GM21723 (cell line): ENCODE measurements at regions not wholly inside any gene's neighbourhood (a gene's known extent, or its start where the extent isn't known, plus 50 kb on each side); places are given as distances from the start of the nearest gene placed in this dataset.

ENCODE experiments used
- ATAC-seq: cut with Tn5 transposase; IDR thresholded peaks from one replicate; pipeline ENCODE4 v1.9.1; 2021; ENCODE audit warnings: mild to moderate bottlenecking, moderate library complexity; ENCODE audit not compliant: unreplicated experiment

DNA sequence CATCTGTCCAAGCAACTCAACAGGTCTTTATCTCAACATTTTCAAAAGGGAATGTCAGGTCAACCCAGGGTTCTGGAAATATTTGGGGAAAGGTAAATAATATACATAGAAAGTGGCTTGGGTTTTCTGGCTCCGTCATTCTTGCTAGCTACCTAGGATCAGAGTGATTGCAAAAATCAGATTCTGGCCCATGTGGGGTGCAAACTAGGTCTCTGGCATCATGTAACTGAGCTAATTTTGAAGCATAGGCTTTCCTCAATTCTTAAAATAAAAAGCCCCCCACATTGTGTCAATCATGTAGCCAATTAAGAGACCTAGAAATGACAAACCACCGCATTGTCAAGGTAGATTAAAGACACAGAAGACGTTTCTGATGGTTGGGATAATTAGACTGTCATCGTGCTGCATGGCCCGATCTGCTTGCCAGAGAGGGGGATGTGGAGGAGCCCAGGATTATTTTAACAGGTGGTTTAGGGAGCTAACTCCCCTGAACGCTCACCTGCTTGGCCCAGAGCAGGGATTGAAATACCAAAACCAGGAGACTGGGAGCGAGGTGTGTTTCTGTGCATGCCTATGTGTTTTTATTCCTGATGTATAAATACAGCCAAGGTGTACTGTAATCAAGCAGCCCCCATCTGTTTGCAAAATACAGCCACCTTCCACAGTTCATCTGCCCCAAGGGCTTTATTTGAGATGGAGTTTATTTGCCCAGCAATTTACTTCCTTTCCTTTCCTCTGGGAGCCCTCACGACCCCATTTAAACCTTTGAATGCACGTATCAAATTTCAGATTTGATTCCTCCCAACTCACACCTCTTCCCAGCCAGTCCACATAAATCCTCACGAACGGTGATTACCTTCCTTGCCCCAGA lies 189.5 kb downstream of the TTC8 start:
- ATAC-seq, result no peak

DNA sequence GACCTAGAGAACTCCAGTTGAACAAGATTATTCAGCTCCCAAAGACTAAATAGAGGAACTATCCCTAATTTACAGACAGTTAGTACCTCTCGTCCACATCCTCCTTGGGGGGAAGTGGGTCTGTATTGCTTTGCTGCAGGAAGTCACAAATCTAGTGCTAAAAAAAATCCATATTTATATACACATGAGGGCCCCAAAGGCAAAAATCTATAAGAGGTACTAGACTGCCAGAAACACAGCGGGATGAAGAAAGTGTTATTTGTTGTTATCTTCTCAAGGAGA lies 190.1 kb downstream of the TTC8 start:
- ATAC-seq, result no peak

DNA sequence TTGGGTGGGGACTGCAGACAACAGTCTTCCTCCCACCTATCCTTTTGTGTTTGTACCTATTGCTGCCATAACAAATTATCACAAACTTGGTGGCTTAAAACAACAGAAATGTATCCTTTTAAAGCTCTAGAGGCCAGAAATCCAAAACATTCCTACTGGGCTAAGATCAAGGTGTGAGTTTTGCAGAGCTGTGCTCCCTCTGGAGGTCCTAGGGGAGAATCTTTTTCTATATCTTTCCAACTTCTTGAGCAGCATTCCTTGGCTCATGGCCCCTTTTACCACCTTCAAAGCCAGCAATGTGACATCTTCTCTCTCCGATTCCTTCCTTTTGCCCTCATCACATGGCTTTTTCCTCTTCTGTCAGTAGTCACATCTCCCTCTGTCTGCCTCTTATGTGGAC lies 190.6 kb downstream of the TTC8 start:
- no peak for ATAC-seq

DNA sequence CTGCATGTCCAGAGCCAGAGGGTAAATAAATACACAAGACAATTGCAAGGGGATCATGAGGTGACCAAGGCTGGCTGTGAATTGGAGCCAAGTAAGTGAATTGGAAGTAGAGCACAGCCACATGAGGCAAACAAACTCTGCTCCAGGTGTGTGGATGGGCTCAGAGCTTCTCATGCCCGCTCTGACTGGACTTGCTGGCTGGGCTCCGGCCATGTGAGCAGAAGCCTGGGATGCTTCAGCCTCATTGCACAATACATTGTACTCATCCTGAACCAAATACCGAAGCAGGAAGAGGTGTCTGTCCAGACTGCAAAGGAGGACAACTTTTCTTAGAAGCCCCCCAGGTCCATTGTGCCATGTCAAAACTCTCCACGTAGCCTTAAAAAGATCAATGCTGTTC lies 193.0 kb downstream of the TTC8 start:
- ATAC-seq, result no peak

DNA sequence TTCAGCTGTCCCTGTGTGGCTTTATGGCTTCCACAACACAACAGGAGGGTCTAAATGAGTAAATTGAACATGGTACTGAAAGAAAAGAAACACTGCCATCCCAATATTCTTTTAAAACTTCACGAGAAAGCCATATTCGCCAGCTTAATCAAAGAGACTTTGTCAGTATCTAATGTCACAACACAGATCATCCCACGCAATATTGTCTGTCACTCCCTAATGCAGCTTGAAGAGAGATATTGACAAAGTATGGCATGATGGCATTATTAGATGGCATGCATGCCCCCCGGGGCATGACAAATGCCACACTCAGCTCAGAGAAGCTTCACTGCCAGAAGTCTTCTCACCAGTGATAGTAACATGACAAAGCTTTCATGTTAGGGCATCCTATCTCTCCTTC lies 197.8 kb downstream of the TTC8 start:
- ATAC-seq, result no peak

DNA sequence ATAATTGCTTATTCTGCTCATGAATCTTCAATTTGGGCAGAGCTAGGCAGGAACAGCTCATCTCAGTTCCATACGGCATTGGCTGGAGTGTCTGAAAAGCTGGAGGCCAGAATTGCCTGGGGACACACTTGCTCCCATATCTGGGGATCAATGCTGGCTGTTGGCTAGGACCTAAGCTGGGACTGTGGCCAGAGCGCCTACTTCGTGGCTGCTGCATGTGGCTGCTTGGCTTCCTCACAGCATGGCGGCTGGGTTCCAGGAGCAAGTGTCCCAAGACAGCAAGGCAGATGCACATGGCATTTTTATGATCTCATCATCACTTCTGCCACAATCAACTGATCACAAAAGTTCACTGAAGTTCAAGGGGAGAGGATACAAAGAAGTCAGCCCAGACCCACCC lies 200.2 kb downstream of the TTC8 start:
- ATAC-seq, result no peak

DNA sequence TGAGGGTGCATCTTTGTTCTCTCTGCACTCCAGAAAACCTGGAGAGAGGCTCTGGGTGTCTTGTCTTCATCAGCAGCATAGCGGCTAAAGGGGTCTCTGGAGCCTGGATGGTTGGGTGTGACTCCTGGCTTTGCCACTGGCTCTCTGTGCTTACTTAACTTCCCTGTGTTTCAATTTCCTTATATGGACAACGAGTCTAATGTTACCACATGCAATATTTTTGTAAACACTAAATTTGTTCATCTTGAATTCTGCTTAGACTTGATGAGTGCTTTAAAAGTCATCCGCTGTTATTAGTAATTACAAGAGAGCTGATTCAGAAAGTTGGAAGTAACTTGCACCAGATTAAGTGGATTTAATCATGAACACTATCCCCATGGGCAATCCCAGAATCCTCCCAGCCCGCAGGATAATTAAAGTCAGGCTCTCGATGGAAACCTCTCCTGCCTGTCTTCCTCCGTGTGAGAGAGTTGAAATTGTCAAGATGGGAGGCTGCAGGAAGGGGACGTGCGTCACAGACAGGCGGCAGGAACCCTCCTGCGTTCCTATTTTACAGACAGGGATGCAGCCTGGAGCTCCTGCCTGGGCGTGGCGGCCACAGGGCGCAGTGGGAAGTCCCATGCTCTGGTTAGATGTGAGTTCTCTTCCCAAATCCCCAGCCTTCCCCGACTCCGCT lies 201.2 kb downstream of the TTC8 start:
- no peak for ATAC-seq

DNA sequence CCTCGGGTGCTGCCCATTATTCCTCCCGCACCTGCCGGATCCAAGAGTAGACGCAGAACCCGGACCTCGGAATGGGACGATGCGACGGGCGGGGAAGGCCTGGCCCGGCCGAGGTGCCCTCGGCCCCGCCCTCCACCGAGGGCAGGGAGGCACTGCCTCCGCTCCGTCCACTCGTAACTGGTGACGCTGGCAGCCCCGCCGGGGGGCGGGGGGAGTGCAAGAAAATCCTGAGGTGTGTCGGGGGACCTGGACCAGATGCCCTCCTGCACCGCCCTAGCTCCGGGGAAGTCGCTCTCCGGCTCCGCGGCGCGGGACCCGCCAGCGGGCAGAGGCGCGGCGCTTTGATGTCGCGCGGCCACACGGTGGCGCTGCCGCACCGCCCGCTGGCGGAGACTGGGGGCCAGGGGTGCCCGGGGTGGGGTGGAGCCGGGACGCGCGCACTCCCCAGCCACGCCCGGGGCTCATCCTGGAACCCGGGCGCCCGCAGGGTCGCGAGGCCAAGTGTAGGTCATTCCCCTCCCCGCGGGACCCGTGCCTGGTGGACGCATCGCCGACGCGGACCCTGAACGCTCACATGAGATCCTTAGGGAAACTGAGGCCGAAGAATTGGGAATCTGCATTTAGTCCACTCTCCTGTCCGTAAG lies 202.8 kb downstream of the TTC8 start:
- ATAC-seq, result peak; percentile 85

DNA sequence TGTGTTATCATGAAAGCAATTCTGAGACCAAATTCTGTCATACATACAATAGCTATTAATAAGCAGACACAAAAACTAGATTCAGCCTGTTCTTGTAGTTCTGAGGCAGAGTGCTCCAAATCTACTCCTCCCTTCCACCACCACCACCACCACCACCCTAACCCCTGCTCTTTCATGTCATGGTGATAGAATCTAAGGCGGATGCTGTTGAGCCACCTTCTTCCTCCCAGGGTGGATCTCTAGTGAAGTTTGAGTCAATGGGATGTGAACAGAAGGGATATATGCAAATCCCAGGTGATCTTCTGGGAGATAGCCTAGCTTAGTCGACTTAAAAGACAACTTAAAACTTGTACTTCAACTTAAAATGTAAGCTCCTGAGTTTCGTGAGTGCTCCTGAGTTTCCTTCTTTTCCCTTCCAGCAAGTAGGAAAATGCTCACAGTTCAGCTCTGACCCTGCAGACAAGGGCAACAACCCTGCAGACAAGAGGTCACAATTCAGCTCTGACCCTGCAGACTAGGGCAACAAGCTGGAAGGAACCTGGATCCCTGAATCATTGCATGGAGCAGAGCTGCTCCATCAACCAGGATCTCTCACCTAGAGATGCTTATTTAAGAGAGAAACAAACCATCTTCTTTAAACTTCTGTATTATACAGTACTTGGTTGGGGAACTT lies 204.1 kb downstream of the TTC8 start:
- no peak for ATAC-seq

DNA sequence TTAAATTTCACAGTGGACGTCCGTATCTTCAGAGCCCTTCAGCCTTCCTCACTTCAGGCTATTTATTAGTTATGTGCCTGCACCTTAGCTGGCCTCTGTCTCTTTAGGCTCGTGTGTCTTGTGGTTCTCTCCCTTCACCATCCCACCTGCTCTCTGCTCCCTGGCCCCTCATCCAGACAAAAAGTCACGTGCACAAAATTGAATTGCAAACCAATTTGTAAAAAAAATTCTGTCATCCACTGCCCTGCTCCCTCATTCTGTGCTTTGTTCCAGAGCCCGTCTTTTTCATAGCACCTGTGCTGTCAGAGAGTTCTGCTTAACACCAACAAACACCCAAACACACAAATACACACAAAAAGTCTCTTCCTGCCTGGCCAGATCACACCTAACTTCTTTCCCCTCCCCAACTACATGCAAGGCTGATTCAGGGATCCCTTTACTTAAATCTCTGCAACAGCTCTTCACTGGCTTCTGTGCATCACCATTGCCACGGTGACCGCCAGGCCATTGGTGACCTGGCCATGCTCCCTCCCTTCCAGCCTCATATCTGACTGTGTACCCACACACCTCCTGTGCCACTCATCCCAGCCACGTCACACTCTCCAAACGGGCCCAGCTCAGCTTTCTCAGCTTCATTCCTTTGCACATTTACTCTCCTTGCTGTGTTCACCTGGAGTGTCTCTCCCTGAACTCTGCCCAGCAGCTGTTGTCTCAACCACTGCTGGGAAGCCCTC lies 205.7 kb downstream of the TTC8 start:
- ATAC-seq, result no peak

DNA sequence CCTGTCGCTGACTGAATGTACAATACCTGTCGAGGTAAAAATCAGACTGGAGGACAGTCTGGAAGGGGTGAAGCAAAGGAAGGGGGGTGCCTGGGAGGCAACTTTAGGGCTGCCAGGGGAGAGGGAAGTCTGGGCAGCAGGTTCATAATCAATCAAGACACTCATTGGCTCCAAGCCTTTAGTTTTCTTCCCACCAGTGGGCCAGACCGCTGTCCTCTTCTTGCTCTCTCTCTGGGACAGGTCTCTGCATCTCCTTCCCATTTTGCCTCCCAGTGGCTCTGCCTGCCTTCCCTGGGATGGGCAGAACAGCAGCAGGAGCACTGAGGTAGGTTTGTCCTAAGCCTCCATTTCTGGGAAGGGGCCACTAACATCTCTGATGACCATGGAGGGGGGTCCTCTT lies 206.5 kb downstream of the TTC8 start:
- ATAC-seq, result no peak

DNA sequence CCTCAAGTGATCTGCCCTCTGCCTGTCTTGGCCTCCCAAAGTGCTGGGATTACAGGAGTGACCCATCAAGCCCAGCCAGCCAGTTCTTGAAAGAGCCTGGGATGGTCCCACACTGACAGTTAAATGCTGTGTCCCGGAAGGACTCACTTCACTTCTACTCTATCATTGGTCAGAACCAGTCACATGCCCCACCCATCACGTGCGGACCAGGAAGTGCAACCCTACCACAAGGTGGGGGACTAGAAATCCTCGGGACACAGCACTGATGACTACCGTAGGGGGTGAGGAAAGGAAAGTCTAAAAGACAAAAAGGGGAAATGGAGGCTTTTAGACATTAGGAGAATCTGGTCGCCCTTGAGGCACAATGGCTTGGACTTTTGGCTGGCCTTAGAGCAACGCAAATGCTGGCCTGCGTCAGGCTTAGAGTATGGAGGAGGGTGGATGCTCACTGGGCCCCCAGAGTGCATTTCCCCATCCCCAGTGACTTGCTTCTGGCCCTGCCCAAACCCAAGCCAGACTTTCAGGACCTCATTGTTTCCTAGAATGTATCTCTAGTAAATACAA lies 207.7 kb downstream of the TTC8 start:
- no peak for ATAC-seq

DNA sequence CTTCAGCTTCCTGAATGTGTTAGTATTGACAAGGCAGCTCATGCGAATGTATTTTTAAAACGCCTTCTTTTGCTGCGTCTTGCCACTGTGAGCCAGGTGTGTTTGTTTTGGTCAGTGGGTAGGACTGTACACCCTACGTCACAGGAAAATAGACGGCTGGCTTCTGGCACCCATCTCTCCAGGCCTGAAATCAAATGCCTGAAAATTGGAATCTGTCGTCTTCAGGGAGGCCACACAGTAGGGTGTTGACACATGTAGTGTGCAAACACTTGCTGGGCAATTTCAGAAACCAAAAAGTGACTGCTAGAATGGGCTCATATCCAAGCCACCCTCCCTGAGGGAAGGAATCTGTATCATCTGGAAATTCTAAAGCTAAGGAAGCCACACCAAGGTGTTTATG lies 209.3 kb downstream of the TTC8 start:
- no peak for ATAC-seq

DNA sequence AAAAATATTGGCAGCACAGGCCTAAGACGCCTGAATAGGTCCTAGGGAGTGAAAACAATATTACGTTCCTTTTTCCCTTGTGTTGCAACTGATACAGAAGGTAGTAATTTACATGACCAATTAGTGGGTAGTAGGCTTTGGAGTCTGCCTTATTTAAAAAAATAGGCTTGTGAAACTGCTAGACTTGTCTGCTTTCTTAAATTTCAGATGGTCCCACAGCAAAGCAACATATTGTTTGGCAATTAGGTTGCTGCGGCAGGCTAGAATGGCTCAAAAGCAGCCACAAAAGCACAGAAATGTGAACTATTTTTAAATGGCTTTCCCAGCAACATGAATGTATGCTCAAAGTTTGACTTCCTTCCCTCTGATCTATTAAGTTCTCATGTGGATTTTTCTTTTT lies 211.9 kb downstream of the TTC8 start:
- no peak for ATAC-seq

DNA sequence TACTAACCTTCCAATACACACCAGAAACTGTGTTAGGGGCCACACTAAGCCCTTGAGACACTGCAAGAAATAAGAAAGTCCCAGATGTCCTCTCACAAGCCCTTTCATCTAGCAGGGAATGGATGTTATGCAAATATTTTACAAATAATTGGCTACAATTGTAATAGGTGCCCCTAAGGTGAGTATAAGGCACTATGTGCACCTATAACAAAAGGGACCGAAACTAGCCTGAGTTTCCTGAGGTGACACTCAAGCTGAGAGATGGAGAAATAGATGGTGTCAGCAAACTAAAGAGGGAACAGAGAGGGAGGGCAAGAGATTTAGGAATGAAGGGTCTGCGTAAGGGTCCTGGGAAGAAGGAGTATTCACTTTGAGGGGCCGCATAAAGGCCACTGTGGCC lies 212.6 kb downstream of the TTC8 start:
- no peak for ATAC-seq

DNA sequence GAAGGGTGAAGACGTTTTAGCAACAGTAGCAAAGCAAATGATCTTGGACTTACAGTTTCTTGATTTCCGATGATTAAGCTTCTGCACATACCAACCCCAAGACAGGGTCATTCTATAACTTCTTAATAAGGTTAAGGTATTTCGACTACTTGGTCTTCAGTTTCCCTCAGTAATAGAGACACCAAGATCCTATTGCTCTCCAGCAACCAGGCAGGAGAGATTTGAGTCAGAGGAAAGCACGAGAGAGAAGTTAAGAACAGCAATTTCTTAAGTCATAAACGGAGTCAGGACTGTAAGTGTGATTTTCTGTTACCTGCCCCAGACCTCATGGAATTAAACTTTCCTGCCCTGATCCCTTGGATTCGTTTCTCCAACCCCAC lies 215.6 kb downstream of the TTC8 start:
- ATAC-seq, result peak; percentile 35

DNA sequence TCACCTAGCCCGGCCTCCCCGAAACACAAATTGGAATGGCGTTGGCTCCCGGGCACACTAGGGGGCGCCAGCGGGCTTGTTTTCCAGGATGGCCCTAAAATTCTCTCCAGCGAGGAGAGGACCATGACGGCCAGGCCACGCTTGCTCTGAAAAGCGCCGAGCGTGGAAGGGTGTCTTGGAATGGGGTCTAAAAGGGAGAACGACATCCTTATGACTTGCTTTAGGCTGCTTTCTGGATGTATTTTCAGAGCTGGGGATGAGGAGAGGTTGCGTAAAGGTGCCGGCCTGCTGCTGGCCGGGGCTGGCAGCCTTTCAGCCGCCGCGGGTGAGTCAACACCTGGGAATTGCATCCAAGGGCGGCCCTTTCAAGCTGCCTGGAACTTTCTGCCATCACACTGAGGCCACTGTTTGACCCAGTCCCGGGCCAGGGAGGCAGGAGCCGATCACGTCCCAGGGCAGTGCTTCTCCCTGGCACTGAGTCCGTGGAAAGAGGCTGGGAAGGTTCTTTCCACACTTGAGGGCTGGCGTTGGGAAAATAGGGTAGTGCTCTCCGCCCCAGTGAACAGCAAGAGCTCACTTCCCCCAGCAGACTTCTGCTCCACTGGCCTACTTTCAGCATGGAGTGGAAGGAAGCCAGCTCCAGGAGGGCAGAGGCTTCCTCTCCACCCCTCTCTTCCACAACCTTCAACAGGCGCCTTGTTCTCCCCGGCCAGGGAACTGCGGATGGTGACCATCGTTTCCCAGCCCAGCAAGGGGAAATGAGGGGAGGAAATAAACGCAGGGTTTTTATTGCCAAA lies 216.2 kb downstream of the TTC8 start:
- peak; percentile 93 for ATAC-seq

DNA sequence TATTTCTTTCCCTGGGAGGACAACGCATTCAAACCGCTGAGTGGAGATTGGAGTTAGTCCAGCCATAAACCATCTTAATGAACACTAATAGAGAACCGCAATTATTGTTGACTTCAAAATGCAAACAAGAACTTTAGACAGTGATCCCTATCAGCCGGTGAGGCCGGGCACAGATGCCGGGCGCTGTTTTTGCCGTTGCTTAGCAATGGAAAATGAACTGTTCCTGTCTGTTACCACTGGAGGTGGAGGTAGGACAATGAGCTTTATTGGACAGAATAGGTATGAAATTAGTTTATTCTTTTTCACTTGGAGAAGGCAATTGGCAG lies 216.8 kb downstream of the TTC8 start:
- ATAC-seq, result no peak

DNA sequence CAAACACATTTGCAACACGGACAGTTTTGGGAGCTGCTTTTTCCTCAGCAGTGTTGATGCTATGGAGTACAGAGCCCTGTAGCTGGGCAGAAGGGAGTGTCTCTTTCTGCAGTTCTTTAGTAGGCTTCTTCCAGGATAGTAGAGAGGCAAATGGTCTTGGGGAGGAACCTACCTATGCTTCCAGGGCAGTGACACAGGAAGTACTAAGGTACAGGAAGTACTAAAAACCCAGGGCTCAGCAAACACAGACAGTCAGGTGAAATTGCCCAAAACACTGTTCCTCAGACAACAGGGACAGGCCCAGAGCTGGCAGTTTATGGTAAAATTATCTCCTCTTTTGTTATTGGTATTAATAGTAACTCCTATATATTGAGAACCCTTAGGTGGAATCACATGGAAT lies 217.6 kb downstream of the TTC8 start:
- no peak for ATAC-seq

DNA sequence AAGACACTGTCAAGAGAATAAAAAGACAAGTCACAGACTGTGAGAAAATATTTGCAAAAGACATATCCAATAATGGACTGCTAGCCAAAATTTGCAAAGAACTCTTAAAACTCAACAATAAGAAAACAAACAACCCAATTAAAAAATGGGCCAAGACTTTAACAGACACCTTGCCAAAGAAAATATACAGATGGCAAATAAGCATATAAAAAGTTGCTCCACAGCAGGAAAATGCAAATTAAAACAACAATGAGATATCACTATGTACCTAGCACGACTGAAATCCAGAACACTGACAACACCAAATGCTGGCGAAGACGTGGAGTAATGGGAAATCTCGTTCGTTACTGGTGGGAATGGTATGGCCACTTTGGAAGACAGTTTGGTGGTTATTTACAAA lies 228.9 kb downstream of the TTC8 start:
- no peak for ATAC-seq
